HepG2 (cell line): ENCODE measurements at regions not wholly inside any gene's neighbourhood (a gene's known extent, or its start where the extent isn't known, plus 50 kb on each side); places are given as distances from the start of the nearest gene placed in this dataset.
"Not testable (repeated sequence)": the region's sequence is repeated elsewhere in the genome, so short reads cannot be mapped to it uniquely, and the experiment has no call there.

ENCODE experiments used
- ATAC-seq: fragments of 200-7000 bp; cut with Tn5 transposase; 3 replicates; pipeline ENCODE4 v1.9.1; 2020; ENCODE audit warnings: mild to moderate bottlenecking, moderate library complexity
- BruUV-seq: library from RNA; stranded (reverse); fragments of 400-500 nt; replicated peaks from 2 replicates; lab custom pipeline; 2021; lab: Mats Ljungman, UMichigan
- CTCF ChIA-PET: fragments of 300-600 bp; formaldehyde crosslinking; extraction: SDS; loops from one replicate; lab custom pipeline; 2021; ENCODE audit warnings: low total read pairs, inconsistent platforms, low intra/inter-chr PET ratio; lab: Yijun Ruan, JAX
- POLR2A ChIA-PET: fragments of 350-600 bp; sonication (Branson Sonifier 250); formaldehyde crosslinking; loops from one replicate; lab custom pipeline; 2020; ENCODE audit warnings: antibody characterized with exemption, inconsistent platforms; lab: Yijun Ruan, JAX
- DNase-seq: peaks from one replicate; pipeline ENCODE4 v3.0.0-alpha.2; 2015; ENCODE audit warnings: low spot score
- FAIRE-seq: peaks from 3 replicates; lab custom pipeline; 2011; peaks lifted over from hg19 to GRCh38; lab: Jason Lieb, UNC
- H2AFZ ChIP-seq: one replicate; pipeline ENCODE4 v1.6.1; 2011; ENCODE audit warnings: low read length, inconsistent platforms
- H3K27ac ChIP-seq: fragments of 300-600 bp; 3 replicates; pipeline ENCODE4 v1.8.0; 2011; ENCODE audit warnings: mixed run types, mild to moderate bottlenecking, mixed read lengths, low read length, inconsistent platforms; ENCODE audit not compliant: insufficient read depth; ENCODE audit errors: extremely low read length
- H3K27me3 ChIP-seq, 2 experiments: fragments of 200-600 bp in 1 of 2; 2 replicates in 1 of 2; 3 replicates in 1 of 2; pipeline versions ENCODE4 v1.6.0 to v1.8.0; 2011; ENCODE audit warnings: low read length in 2 of 2, mild to moderate bottlenecking in 2 of 2, moderate library complexity in 2 of 2, inconsistent platforms in 1 of 2; ENCODE audit not compliant: insufficient read depth in 2 of 2, control insufficient read depth in 1 of 2
- H3K36me3 ChIP-seq, 2 experiments: fragments of 200-600 bp in 1 of 2; replicated peaks in 1 of 2; 2 replicates in 1 of 2; 3 replicates in 1 of 2; pipeline versions ENCODE4 v1.5.1 to v1.8.0; 2011; ENCODE audit warnings: low read length in 2 of 2, inconsistent platforms in 1 of 2; ENCODE audit not compliant: insufficient read depth in 2 of 2, control insufficient read depth in 1 of 2
- H3K4me1 ChIP-seq: 2 replicates; pipeline ENCODE4 v1.5.1; 2012; ENCODE audit warnings: low read length, inconsistent platforms; ENCODE audit not compliant: insufficient read depth
- H3K4me2 ChIP-seq: 2 replicates; pipeline ENCODE4 v1.6.0; 2011; ENCODE audit warnings: low read depth, low read length, inconsistent platforms
- H3K4me3 ChIP-seq, 3 experiments: fragments of 200-600 bp in 1 of 3; sonication (generic), shearing (Covaris generic) in 1 of 3; replicated peaks in 1 of 3; 2 replicates each; pipeline ENCODE4 v1.5.1; 2011 to 2016; ENCODE audit warnings: low read length in 3 of 3, inconsistent platforms in 2 of 3, low read depth in 2 of 3, mild to moderate bottlenecking in 2 of 3, control low read depth in 1 of 3, mixed read lengths in 1 of 3; ENCODE audit not compliant: insufficient read depth in 1 of 3
- H3K79me2 ChIP-seq: one replicate; pipeline ENCODE4 v1.6.1; 2011; ENCODE audit warnings: low read length, inconsistent platforms; ENCODE audit not compliant: insufficient read depth
- H3K9ac ChIP-seq: 2 replicates; pipeline ENCODE4 v1.6.0; 2011; ENCODE audit warnings: mild to moderate bottlenecking, low read depth, low read length, inconsistent platforms; ENCODE audit not compliant: insufficient read depth
- H3K9me3 ChIP-seq: 2 replicates; pipeline ENCODE4 v1.5.1; 2012; ENCODE audit warnings: mild to moderate bottlenecking, low read length
- H4K20me1 ChIP-seq: 2 replicates; pipeline ENCODE4 v1.6.0; 2011; ENCODE audit warnings: inconsistent platforms, mild to moderate bottlenecking, low read length, moderate library complexity; ENCODE audit not compliant: insufficient read depth
- ERF ChIP-seq: IDR thresholded peaks from 2 replicates; pipeline ENCODE4 v1.6.1; 2018; ENCODE audit warnings: missing biosample characterization, missing genetic modification reagents
- SOX13 ChIP-seq, 3 experiments: fragments of 450-650 bp in 1 of 3; sonication (generic) in 1 of 3; formaldehyde crosslinking in 1 of 3; IDR thresholded peaks in 2 of 3; conservative IDR thresholded peaks in 1 of 3; 2 replicates each; pipeline versions ENCODE4 v1.5.0 to v1.6.1; 2016 to 2020; ENCODE audit warnings: antibody characterized with exemption in 1 of 3, mild to moderate bottlenecking in 1 of 3, missing compliant biosample characterization in 1 of 3, missing genetic modification reagents in 1 of 3, moderate library complexity in 1 of 3
- TOPORS ChIP-seq: sonication (generic); formaldehyde crosslinking; IDR thresholded peaks from 2 replicates; pipeline ENCODE4 v1.8.0; 2023; ENCODE audit warnings: mild to moderate bottlenecking, missing genetic modification reagents
- YY1 ChIP-seq: IDR thresholded peaks from 2 replicates; pipeline ENCODE4 v1.6.1; 2011; ENCODE audit warnings: low read length, low read depth, moderate library complexity, mild to moderate bottlenecking; ENCODE audit not compliant: insufficient read depth, insufficient replicate concordance
- ZIK1 ChIP-seq: sonication (generic); formaldehyde crosslinking; IDR thresholded peaks from 2 replicates; pipeline ENCODE4 v1.5.0; 2020; ENCODE audit warnings: mild to moderate bottlenecking, low read depth, missing genetic modification reagents, borderline replicate concordance
- ZNF282 ChIP-seq: fragments of 450-650 bp; IDR thresholded peaks from 2 replicates; pipeline ENCODE4 v1.6.1; 2018; ENCODE audit not compliant: partially characterized antibody
- WGBS: methylation state at CpG from one replicate; pipeline ENCODE4 v1.1.6; 2017; ENCODE audit warnings: low lambda C conversion rate; 5-methylcytosine and 5-hydroxymethylcytosine counted together
- in situ Hi-C: cut with HindIII; loops from 2 replicates; pipeline ENCODE4 v1.10.0; 2017; ENCODE audit warnings: low pct_unique_long_range_greater_than_20kb; ENCODE audit not compliant: extremely low pct_ligation_motif_present
- intact Hi-C: fragments of 100-400 bp; cut with micrococcal nuclease; formaldehyde crosslinking; loops from one replicate; pipeline ENCODE4 v1.10.0; 2022; ENCODE audit not compliant: unreplicated experiment
- TF ChIP-seq, protein P1 (sequence below): IDR thresholded peaks from 2 replicates; pipeline ENCODE4 v1.6.1; 2012; ENCODE audit warnings: inconsistent platforms

DNA sequence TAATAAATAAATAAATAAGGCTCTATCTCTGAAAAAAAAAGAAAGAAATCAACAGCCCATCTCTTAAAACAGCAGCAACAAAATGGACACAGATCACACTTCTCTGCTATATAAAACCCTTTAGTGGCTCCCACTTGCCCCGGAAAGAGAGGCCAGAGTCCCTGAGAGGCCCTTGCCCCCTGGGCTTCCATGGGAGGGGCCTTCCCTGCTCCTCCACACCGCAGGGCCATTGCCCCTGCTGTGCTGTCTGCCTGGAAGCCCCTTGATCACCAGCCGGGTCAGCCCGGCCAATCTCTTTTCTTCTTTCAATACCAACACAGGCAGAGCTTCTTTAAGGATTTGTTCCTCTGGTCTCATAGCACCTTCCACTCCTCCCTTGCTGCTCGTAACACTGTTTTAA is 171.1 kb downstream of the URI1 start (continued):
- TF ChIP-seq ZIK1 (CRISPR knock-in tag) (no peak), YY1 (no peak), ERF (CRISPR knock-in tag) (no peak), TOPORS (CRISPR knock-in tag) (no peak), ZNF282 (no peak), SOX13 (IDR thresholded peaks at IDR 0.05) (no peak), SOX13 (CRISPR knock-in tag; conservative IDR thresholded peaks at IDR 0.05 in 1 of 2, IDR thresholded peaks at IDR 0.05 in 1 of 2) (no peak)
- TF ChIP-seq, protein P1, sequence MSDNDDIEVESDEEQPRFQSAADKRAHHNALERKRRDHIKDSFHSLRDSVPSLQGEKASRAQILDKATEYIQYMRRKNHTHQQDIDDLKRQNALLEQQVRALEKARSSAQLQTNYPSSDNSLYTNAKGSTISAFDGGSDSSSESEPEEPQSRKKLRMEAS: no peak
- TF ChIP-seq, all 625 proteins: peak for 0

DNA sequence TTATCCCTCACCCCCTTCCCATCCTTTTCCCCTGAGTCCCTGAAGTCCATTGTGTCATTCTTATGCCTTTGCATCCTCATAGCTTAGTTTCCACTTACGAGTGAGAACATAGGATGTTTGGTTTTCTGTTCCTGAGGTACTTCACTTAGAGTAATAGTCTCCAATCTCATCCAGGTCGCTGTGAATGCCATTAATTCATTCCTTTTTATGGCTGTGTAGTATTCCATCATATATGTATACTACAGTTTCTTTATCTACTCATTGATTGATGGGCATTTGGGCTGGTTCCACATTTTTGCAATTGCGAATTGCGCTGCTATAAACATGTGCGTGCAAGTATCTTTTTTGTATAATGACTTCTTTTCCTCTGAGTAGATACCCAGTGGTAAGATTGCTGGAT is 172.1 kb downstream of the URI1 start:
- H3K79me2 ChIP-seq, in situ Hi-C loops, ATAC-seq, DNase-seq, BruUV-seq, POLR2A ChIA-PET, H3K4me1 ChIP-seq, FAIRE-seq, H3K9me3 ChIP-seq, H3K9ac ChIP-seq, H3K27ac ChIP-seq, H4K20me1 ChIP-seq, H3K4me3 ChIP-seq, CTCF ChIA-PET, intact Hi-C loops, H3K4me2 ChIP-seq, H2AFZ ChIP-seq, H3K36me3 ChIP-seq: not testable (repeated sequence)
- peaks cover 2 to 10% of the 10 kb centered on the region in 2 experiments; a peak in 3 of 5 replicates for H3K27me3 ChIP-seq
- WGBS: 47% methylated on average over 5 of the region's 5 CpGs
